PC-9 (cell line): ENCODE measurements at regions not wholly inside any gene's neighbourhood (a gene's known extent, or its start where the extent isn't known, plus 50 kb on each side); places are given as distances from the start of the nearest gene placed in this dataset.

Experiments used
- CTCF ChIP-seq: fragments of 200-600 bp; sonication (generic); conservative IDR thresholded peaks from 2 replicates; pipeline ENCODE4 v1.6.1; 2017; ENCODE audit warnings: mixed run types, antibody characterized with exemption, mild to moderate bottlenecking, moderate library complexity
- EZH2 ChIP-seq: fragments of 200-600 bp; sonication (generic); IDR thresholded peaks from 2 replicates; pipeline ENCODE4 v1.8.0; 2017; ENCODE audit warnings: antibody characterized with exemption, low read depth

GRCh38 chr11:106415510-106415909 is 338.0 kb downstream of the AASDHPPT start:
- TF ChIP-seq CTCF (no peak; the same call in 1 of the 2 replicates), EZH2 (no peak)
